IPS-15b (cell line): ENCODE measurements at regions not wholly inside any gene's neighbourhood (a gene's known extent, or its start where the extent isn't known, plus 50 kb on each side); places are given as distances from the start of the nearest gene placed in this dataset.
"Not testable (repeated sequence)": the region's sequence is repeated elsewhere in the genome, so short reads cannot be mapped to it uniquely, and the experiment has no call there.

Source experiments
- H3K27me3 ChIP-seq: one replicate; pipeline ENCODE4 v1.6.1; 2013; ENCODE audit warnings: low read length; ENCODE audit not compliant: control insufficient read depth, insufficient read depth
- H3K36me3 ChIP-seq: one replicate; pipeline ENCODE4 v1.6.1; 2013; ENCODE audit warnings: low read length; ENCODE audit not compliant: control insufficient read depth, insufficient read depth
- H3K4me1 ChIP-seq: one replicate; pipeline ENCODE4 v1.6.1; 2013; ENCODE audit warnings: mild to moderate bottlenecking, low read length; ENCODE audit not compliant: control insufficient read depth, insufficient read depth
- H3K4me3 ChIP-seq: one replicate; pipeline ENCODE4 v1.5.1; 2013; ENCODE audit warnings: low read depth, low read length
- H3K9ac ChIP-seq: one replicate; pipeline ENCODE4 v1.6.1; 2013; ENCODE audit warnings: low read depth, mild to moderate bottlenecking, low read length
- H3K9me3 ChIP-seq: one replicate; pipeline ENCODE4 v1.6.1; 2013; ENCODE audit warnings: mild to moderate bottlenecking, low read length; ENCODE audit not compliant: control insufficient read depth, insufficient read depth

- no peak overlapping the region for H3K9ac ChIP-seq
- H3K4me1 ChIP-seq: no peaks in the 10 kb centered on the region
- H3K4me3 ChIP-seq: no peak overlapping the region
- no peaks in the 10 kb centered on the region for H3K36me3 ChIP-seq
- H3K9me3 ChIP-seq: no peaks in the 10 kb centered on the region
- no peaks in the 10 kb centered on the region for H3K27me3 ChIP-seq
Observed at GRCh38 chr3:29011441-29011840, 269.4 kb upstream of the RBMS3 start.

GRCh38 chr3:29011966-29012365 lies 268.9 kb upstream of the RBMS3 start:
- Histone ChIP-seq H3K9me3 (no peaks in the 10 kb centered on the region), H3K27me3 (no peaks in the 10 kb centered on the region), H3K36me3 (no peaks in the 10 kb centered on the region), H3K9ac (no peak overlapping the region), H3K4me3 (no peak overlapping the region), H3K4me1 (no peaks in the 10 kb centered on the region)

GRCh38 chr3:29022976-29023375 lies 257.9 kb upstream of the RBMS3 start:
- Histone ChIP-seq H3K9ac (no peak overlapping the region), H3K4me1 (no peaks in the 10 kb centered on the region), H3K36me3 (no peaks in the 10 kb centered on the region), H3K9me3 (no peaks in the 10 kb centered on the region), H3K4me3 (no peak overlapping the region), H3K27me3 (no peaks in the 10 kb centered on the region)

GRCh38 chr3:29026286-29026685 lies 254.6 kb upstream of the RBMS3 start:
- Histone ChIP-seq H3K9ac (no peak overlapping the region), H3K27me3 (no peaks in the 10 kb centered on the region), H3K9me3 (no peaks in the 10 kb centered on the region), H3K4me1 (no peaks in the 10 kb centered on the region), H3K4me3 (no peak overlapping the region), H3K36me3 (no peaks in the 10 kb centered on the region)

GRCh38 chr3:29026959-29027358 lies 253.9 kb upstream of the RBMS3 start:
- no peaks in the 10 kb centered on the region for H3K4me1 ChIP-seq
- no peak overlapping the region for H3K4me3 ChIP-seq
- no peaks in the 10 kb centered on the region for H3K36me3 ChIP-seq
- no peaks in the 10 kb centered on the region for H3K9me3 ChIP-seq
- H3K27me3 ChIP-seq: no peaks in the 10 kb centered on the region
- H3K9ac ChIP-seq: no peak overlapping the region

- H3K9me3 ChIP-seq, H3K4me1 ChIP-seq, H3K9ac ChIP-seq, H3K4me3 ChIP-seq, H3K36me3 ChIP-seq, H3K27me3 ChIP-seq: not testable (repeated sequence)
Observed at GRCh38 chr3:29031175-29031574, 249.7 kb upstream of the RBMS3 start.

GRCh38 chr3:29033511-29033910 lies 247.4 kb upstream of the RBMS3 start:
- Histone ChIP-seq H3K4me3 (no peak overlapping the region), H3K9ac (no peak overlapping the region), H3K36me3 (no peaks in the 10 kb centered on the region), H3K9me3 (no peaks in the 10 kb centered on the region), H3K4me1 (no peaks in the 10 kb centered on the region), H3K27me3 (no peaks in the 10 kb centered on the region)

GRCh38 chr3:29050155-29050554 lies 230.7 kb upstream of the RBMS3 start:
- no peak overlapping the region for H3K9ac ChIP-seq
- H3K4me3 ChIP-seq: no peak overlapping the region
- no peaks in the 10 kb centered on the region for H3K27me3 ChIP-seq
- H3K4me1 ChIP-seq: peaks cover 2% of the 10 kb centered on the region
- H3K36me3 ChIP-seq: no peaks in the 10 kb centered on the region
- no peaks in the 10 kb centered on the region for H3K9me3 ChIP-seq

GRCh38 chr3:29057326-29057725 lies 223.5 kb upstream of the RBMS3 start:
- no peaks in the 10 kb centered on the region for H3K9me3 ChIP-seq
- no peak overlapping the region for H3K9ac ChIP-seq
- no peaks in the 10 kb centered on the region for H3K36me3 ChIP-seq
- H3K4me1 ChIP-seq: no peaks in the 10 kb centered on the region
- H3K27me3 ChIP-seq: no peaks in the 10 kb centered on the region
- no peak overlapping the region for H3K4me3 ChIP-seq

- no peaks in the 10 kb centered on the region for H3K9me3 ChIP-seq
- H3K36me3 ChIP-seq: no peaks in the 10 kb centered on the region
- H3K27me3 ChIP-seq: no peaks in the 10 kb centered on the region
- no peaks in the 10 kb centered on the region for H3K4me1 ChIP-seq
- no peak overlapping the region for H3K4me3 ChIP-seq
- no peak overlapping the region for H3K9ac ChIP-seq
Observed at GRCh38 chr3:29064085-29064484, 216.8 kb upstream of the RBMS3 start.

GRCh38 chr3:29065211-29065785 lies 215.6 kb upstream of the RBMS3 start:
- Histone ChIP-seq H3K9ac (no peak overlapping the region), H3K27me3 (no peaks in the 10 kb centered on the region), H3K4me1 (no peaks in the 10 kb centered on the region), H3K36me3 (no peaks in the 10 kb centered on the region), H3K9me3 (no peaks in the 10 kb centered on the region), H3K4me3 (no peak overlapping the region)

- Histone ChIP-seq H3K9ac (no peak overlapping the region), H3K36me3 (no peaks in the 10 kb centered on the region), H3K4me3 (no peak overlapping the region), H3K9me3 (no peaks in the 10 kb centered on the region), H3K27me3 (no peaks in the 10 kb centered on the region), H3K4me1 (no peaks in the 10 kb centered on the region)
Observed at GRCh38 chr3:29067007-29067406, 213.9 kb upstream of the RBMS3 start.
